ENCODE measurements at regions not wholly inside any gene's neighbourhood (a gene's known extent, or its start where the extent isn't known, plus 50 kb on each side); places are given as distances from the start of the nearest gene placed in this dataset.

DNA sequence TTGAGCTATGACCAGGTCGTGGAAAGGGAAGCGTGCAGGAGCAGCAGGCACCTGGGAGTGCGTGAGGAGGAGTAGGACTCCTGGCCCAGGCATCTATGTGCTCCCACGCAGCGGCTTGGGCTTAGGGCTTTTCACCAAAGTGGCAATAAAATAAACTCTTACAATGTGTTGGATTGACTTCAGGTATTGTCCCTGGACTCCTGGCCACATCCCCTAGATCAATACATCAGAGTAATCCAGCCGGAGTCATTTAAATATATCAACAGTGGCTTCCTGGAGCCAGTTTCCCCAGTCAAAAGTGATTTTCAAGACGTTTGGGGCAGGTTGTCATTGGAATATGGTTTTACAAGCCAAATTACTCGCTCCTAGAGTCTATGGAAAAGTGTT lies 344.4 kb downstream of the WDR11 start:
- no peak overlapping the region for H3K4me3 ChIP-seq (ENCODE audit: low read length)
- DNase-seq (ENCODE audit: low read depth), result no peak
- TF ChIP-seq, protein P1, sequence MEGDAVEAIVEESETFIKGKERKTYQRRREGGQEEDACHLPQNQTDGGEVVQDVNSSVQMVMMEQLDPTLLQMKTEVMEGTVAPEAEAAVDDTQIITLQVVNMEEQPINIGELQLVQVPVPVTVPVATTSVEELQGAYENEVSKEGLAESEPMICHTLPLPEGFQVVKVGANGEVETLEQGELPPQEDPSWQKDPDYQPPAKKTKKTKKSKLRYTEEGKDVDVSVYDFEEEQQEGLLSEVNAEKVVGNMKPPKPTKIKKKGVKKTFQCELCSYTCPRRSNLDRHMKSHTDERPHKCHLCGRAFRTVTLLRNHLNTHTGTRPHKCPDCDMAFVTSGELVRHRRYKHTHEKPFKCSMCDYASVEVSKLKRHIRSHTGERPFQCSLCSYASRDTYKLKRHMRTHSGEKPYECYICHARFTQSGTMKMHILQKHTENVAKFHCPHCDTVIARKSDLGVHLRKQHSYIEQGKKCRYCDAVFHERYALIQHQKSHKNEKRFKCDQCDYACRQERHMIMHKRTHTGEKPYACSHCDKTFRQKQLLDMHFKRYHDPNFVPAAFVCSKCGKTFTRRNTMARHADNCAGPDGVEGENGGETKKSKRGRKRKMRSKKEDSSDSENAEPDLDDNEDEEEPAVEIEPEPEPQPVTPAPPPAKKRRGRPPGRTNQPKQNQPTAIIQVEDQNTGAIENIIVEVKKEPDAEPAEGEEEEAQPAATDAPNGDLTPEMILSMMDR (conservative IDR thresholded peaks at IDR 0.05; ENCODE audit: low read length), result no peak

DNA sequence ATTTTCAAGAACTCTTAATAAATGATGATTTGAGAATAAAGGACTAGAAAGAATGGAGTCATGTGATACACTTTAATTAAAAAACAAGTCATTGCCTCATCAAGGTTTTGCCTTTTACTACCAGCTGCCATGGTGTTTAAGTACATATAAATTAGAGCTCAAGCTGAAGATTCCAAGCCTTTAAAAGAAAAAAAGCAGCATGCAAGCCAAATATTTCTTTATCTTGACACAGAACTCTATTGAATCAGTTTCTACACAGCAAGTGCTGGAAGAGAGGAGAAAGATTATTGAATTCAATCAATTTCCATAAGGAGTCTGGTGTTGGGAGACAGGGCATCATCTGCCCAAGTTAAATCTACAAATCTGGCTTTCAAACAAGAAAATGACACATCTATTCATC lies 347.9 kb downstream of the WDR11 start:
- TF ChIP-seq, protein P1 (conservative IDR thresholded peaks at IDR 0.05; ENCODE audit: low read length), result no peak
- DNase-seq (ENCODE audit: low read depth), result no peak
- H3K4me3 ChIP-seq (ENCODE audit: low read length), result no peak overlapping the region

DNA sequence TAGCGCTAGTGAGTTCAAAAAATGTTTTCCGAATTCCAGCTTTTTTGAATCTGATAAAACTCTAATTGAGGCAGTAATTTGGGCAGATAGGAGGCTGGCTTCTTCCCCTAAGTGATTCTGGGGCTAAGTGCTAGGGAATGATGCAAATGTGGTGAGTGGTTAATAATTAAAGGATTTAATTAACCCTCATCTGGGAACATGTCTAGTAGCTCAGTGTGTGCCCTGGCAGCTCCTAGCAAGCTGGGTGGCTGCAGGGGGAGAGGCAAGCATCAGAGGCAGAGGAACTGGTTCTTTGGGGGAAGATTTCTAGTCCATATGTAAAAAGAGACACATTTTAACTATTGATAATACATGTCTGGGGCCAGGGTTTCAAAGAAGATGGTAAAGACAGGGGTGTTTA lies 354.5 kb downstream of the WDR11 start:
- H3K4me3 ChIP-seq (ENCODE audit: low read length), result no peak overlapping the region
- DNase-seq (ENCODE audit: low read depth), result no peak
- TF ChIP-seq, protein P1 (conservative IDR thresholded peaks at IDR 0.05; ENCODE audit: low read length), result no peak

DNA sequence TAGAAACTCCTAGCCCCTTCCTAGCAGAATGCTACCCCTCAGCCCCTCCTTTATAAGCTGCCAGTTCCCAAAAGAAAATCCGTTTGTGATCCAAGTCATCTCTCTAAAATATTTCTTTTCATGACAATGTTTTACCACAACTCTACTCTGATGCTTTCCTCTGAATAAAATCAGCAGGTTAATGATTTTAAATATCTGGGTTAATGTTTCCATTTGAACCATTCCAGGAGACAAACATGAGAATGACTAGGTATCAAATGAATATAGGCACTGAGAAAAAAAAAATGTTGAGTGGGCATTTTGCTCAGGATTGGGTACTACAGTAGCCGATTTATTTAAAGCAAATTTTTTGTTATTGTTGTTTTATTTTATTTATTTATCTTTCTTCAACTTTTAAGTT lies 360.3 kb downstream of the WDR11 start:
- no peak for DNase-seq (ENCODE audit: low read depth)
- TF ChIP-seq, protein P1 (conservative IDR thresholded peaks at IDR 0.05; ENCODE audit: low read length), result no peak
- H3K4me3 ChIP-seq (ENCODE audit: low read length), result no peak overlapping the region

DNA sequence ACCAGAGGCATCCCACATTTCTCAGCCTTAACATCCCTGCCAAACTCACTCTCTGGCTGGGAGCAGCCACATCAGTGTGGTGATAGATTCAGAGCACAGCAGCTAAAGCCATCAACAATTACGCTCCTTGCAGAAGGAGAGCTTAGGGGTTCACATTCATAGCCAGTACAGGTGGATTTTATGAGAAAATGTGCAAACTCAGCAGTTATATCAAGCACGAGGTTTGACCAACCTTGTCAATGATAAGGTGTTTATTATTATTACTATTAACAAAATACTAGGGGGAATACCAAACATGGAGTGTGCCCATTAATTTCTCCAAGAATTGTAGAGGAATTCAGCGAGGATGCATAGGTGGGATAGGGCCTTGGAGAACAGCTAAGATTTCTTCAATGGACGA lies 362.3 kb downstream of the WDR11 start:
- TF ChIP-seq, protein P1 (conservative IDR thresholded peaks at IDR 0.05; ENCODE audit: low read length), result no peak
- DNase-seq (ENCODE audit: low read depth), result no peak
- H3K4me3 ChIP-seq (ENCODE audit: low read length), result no peak overlapping the region

DNA sequence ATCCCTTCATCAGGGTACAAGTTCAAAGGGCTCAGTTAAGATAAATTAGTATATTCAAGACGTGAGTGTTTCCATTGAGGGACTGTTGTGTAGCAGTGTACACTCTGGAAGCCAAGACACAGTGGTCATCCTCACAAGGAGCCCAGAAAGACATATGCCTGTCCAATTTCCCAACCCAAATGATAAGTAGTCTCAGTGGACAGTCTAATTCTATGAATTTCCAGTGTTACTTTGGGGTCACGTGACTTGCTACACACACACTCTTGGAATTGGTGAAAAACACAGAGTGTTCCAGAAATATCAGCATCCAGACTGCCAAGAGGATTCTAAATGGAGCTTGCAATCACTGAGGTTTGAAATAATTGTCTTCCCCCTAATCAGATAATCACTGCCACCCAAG lies 365.1 kb downstream of the WDR11 start:
- TF ChIP-seq, protein P1 (conservative IDR thresholded peaks at IDR 0.05; ENCODE audit: low read length), result no peak
- H3K4me3 ChIP-seq (ENCODE audit: low read length), result no peak overlapping the region
- DNase-seq (ENCODE audit: low read depth), result no peak

DNA sequence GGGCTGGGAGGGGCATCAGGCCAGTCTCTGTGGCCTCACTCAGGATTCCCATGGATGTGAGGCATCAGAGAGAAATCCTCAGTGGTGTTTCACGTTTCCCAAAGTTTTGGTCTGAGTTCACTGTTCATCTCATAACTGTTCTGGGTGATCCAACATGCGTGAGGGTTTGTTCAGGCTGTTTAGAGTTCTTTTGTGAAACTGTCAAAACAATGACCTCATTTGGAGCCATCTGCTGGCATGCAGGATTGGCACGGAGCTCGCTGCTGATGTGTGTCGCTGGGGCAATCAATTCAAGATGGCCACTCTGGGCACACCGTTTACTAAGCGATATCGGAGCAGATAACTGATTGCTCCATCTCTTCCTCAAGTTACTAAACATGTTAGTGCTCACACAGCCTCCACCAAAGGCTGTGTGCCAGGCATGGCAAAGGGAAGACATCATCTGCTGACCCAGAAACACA lies 365.6 kb downstream of the WDR11 start:
- no peak overlapping the region for H3K4me3 ChIP-seq (ENCODE audit: low read length)
- TF ChIP-seq, protein P1 (conservative IDR thresholded peaks at IDR 0.05; ENCODE audit: low read length), result no peak
- DNase-seq (ENCODE audit: low read depth), result no peak

All from AG10803 (cell line).